ENCODE measurements at regions not wholly inside any gene's neighbourhood (a gene's known extent, or its start where the extent isn't known, plus 50 kb on each side); places are given as distances from the start of the nearest gene placed in this dataset.

GRCh38 chr17:22515599-22515998 lies 823.3 kb downstream of the KCNJ18 start:
- no peak for TF ChIP-seq POLR2A (IDR thresholded peaks at IDR 0.05; ENCODE audit: low read depth, low read length)
- TF ChIP-seq, protein P1, sequence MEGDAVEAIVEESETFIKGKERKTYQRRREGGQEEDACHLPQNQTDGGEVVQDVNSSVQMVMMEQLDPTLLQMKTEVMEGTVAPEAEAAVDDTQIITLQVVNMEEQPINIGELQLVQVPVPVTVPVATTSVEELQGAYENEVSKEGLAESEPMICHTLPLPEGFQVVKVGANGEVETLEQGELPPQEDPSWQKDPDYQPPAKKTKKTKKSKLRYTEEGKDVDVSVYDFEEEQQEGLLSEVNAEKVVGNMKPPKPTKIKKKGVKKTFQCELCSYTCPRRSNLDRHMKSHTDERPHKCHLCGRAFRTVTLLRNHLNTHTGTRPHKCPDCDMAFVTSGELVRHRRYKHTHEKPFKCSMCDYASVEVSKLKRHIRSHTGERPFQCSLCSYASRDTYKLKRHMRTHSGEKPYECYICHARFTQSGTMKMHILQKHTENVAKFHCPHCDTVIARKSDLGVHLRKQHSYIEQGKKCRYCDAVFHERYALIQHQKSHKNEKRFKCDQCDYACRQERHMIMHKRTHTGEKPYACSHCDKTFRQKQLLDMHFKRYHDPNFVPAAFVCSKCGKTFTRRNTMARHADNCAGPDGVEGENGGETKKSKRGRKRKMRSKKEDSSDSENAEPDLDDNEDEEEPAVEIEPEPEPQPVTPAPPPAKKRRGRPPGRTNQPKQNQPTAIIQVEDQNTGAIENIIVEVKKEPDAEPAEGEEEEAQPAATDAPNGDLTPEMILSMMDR (IDR thresholded peaks at IDR 0.05; ENCODE audit: extremely low read depth in 1 of 2, insufficient read depth in 1 of 2, low read depth in 1 of 2, low read length in 2 of 2) = no peak
- TF ChIP-seq, protein P2, sequence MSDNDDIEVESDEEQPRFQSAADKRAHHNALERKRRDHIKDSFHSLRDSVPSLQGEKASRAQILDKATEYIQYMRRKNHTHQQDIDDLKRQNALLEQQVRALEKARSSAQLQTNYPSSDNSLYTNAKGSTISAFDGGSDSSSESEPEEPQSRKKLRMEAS (IDR thresholded peaks at IDR 0.05; ENCODE audit: insufficient read depth, insufficient read length) = no peak
- no peak for TF ChIP-seq EZH2 (IDR thresholded peaks at IDR 0.05; ENCODE audit: borderline replicate concordance, low read depth, low read length, severe bottlenecking)
- TF ChIP-seq JUN (IDR thresholded peaks at IDR 0.05; ENCODE audit: borderline replicate concordance, insufficient read depth, insufficient read length, low read depth) = no peak
- no peak for TF ChIP-seq FOS (IDR thresholded peaks at IDR 0.05; ENCODE audit: borderline replicate concordance, insufficient read depth, low read length)
- no peak for TF ChIP-seq POLR2AphosphoS5 (IDR thresholded peaks at IDR 0.05; ENCODE audit: insufficient read depth, low read depth, low read length)
- TF ChIP-seq MYC (IDR thresholded peaks at IDR 0.05; ENCODE audit: low read depth, low read length) = no peak
- TF ChIP-seq GATA2 (IDR thresholded peaks at IDR 0.05; ENCODE audit: insufficient read depth, insufficient read length, low read depth, low read length) = no peak
